IMR-90 (cell line): ENCODE measurements at regions not wholly inside any gene's neighbourhood (a gene's known extent, or its start where the extent isn't known, plus 50 kb on each side); places are given as distances from the start of the nearest gene placed in this dataset.

Experiments used
- ATAC-seq: fragments of 200-7000 bp; cut with Tn5 transposase; 2 replicates; pipeline ENCODE4 v1.9.1; 2020; ENCODE audit warnings: low read depth, mild to moderate bottlenecking, moderate library complexity
- BruUV-seq: library from RNA; stranded (reverse); fragments of 400-500 nt; replicated peaks from 2 replicates; lab custom pipeline; 2021; lab: Mats Ljungman, UMichigan
- CTCF ChIA-PET: fragments of 300-600 bp; formaldehyde crosslinking; extraction: SDS; loops from one replicate; lab custom pipeline; 2021; ENCODE audit warnings: antibody characterized with exemption; lab: Yijun Ruan, JAX
- POLR2A ChIA-PET: fragments of 300-600 bp; sonication (Branson Sonifier 250); formaldehyde crosslinking; loops from one replicate; lab custom pipeline; 2022; ENCODE audit warnings: antibody characterized with exemption; ENCODE audit not compliant: unreplicated experiment; lab: Charles Lee
- DNase-seq: peaks from one replicate; pipeline ENCODE4 v3.0.0; 2013
- H2AFZ ChIP-seq: replicated peaks from 2 replicates; pipeline ENCODE3; 2013; ENCODE audit warnings: low read length, mild to moderate bottlenecking; ENCODE audit not compliant: poor library complexity
- H2AK5ac ChIP-seq: 2 replicates; pipeline ENCODE4 v1.6.1; 2013; ENCODE audit warnings: low read depth, low read length, inconsistent platforms
- H2AK9ac ChIP-seq: replicated peaks from 2 replicates; pipeline ENCODE3; 2013; ENCODE audit warnings: mild to moderate bottlenecking, low read depth, low read length, moderate library complexity; ENCODE audit not compliant: poor library complexity
- H2BK120ac ChIP-seq: 2 replicates; pipeline ENCODE4 v1.6.1; 2013; ENCODE audit warnings: low read depth, low read length, inconsistent platforms
- H2BK15ac ChIP-seq: 3 replicates; pipeline ENCODE4 v1.6.1; 2013; ENCODE audit warnings: low read depth, low read length, inconsistent platforms
- H2BK20ac ChIP-seq: 2 replicates; pipeline ENCODE4 v1.6.1; 2013; ENCODE audit warnings: low read depth, mild to moderate bottlenecking, inconsistent platforms, low read length, moderate library complexity
- H2BK5ac ChIP-seq: 2 replicates; pipeline ENCODE4 v1.6.1; 2013; ENCODE audit warnings: mild to moderate bottlenecking, low read depth, low read length, inconsistent platforms; ENCODE audit not compliant: poor library complexity, severe bottlenecking
- H3K14ac ChIP-seq: replicated peaks from 2 replicates; pipeline ENCODE4 v1.6.1; 2013; ENCODE audit warnings: low read depth, low read length, inconsistent platforms
- H3K18ac ChIP-seq: 2 replicates; pipeline ENCODE4 v1.6.1; 2013; ENCODE audit warnings: low read depth, low read length, control low read depth
- H3K23ac ChIP-seq: 2 replicates; pipeline ENCODE4 v1.6.1; 2013; ENCODE audit warnings: low read depth, low read length, inconsistent platforms
- H3K27ac ChIP-seq: 2 replicates; pipeline ENCODE4 v1.5.1; 2013; ENCODE audit warnings: mild to moderate bottlenecking, control low read depth, low read length; ENCODE audit not compliant: insufficient read depth
- H3K27me3 ChIP-seq: 2 replicates; pipeline ENCODE4 v1.6.1; 2013; ENCODE audit warnings: low read length; ENCODE audit not compliant: control insufficient read depth, insufficient read depth
- H3K36me3 ChIP-seq: 2 replicates; pipeline ENCODE4 v1.6.1; 2013; ENCODE audit warnings: low read length, mixed read lengths; ENCODE audit not compliant: control insufficient read depth, insufficient read depth
- H3K4ac ChIP-seq: 2 replicates; pipeline ENCODE4 v1.6.1; 2013; ENCODE audit warnings: low read depth, low read length, inconsistent platforms
- H3K4me1 ChIP-seq: 2 replicates; pipeline ENCODE4 v1.6.1; 2013; ENCODE audit warnings: low read length, mixed read lengths; ENCODE audit not compliant: control insufficient read depth, insufficient read depth
- H3K4me2 ChIP-seq: 2 replicates; pipeline ENCODE4 v1.6.1; 2013; ENCODE audit warnings: low read depth, mild to moderate bottlenecking, control low read depth, low read length, moderate library complexity
- H3K4me3 ChIP-seq: 2 replicates; pipeline ENCODE4 v1.5.1; 2013; ENCODE audit warnings: low read depth, mild to moderate bottlenecking, control low read depth, low read length, moderate library complexity; ENCODE audit not compliant: insufficient read depth
- H3K56ac ChIP-seq: 2 replicates; pipeline ENCODE4 v1.6.1; 2013; ENCODE audit warnings: low read length, inconsistent platforms; ENCODE audit not compliant: insufficient read depth; ENCODE audit errors: extremely low read depth
- H3K79me1 ChIP-seq, 2 experiments: 2 replicates each; pipeline ENCODE4 v1.6.1; 2013; ENCODE audit warnings: low read length in 2 of 2, inconsistent platforms in 1 of 2, low read depth in 1 of 2
- H3K9ac ChIP-seq: 2 replicates; pipeline ENCODE4 v1.6.1; 2013; ENCODE audit warnings: low read depth, low read length, control low read depth
- H3K9me1 ChIP-seq: 2 replicates; pipeline ENCODE4 v1.6.1; 2013; ENCODE audit warnings: low read length, inconsistent platforms; ENCODE audit not compliant: insufficient read depth
- H3K9me3 ChIP-seq: 2 replicates; pipeline ENCODE4 v1.6.1; 2013; ENCODE audit warnings: low read length; ENCODE audit not compliant: control insufficient read depth, insufficient read depth
- H4K20me1 ChIP-seq: 2 replicates; pipeline ENCODE4 v1.6.1; 2013; ENCODE audit warnings: low read length, inconsistent platforms; ENCODE audit not compliant: insufficient read depth
- H4K5ac ChIP-seq: 2 replicates; pipeline ENCODE4 v1.6.1; 2013; ENCODE audit warnings: mild to moderate bottlenecking, low read depth, low read length, control low read depth
- H4K8ac ChIP-seq, 2 experiments: 2 replicates each; pipeline ENCODE4 v1.6.1; 2013; ENCODE audit warnings: low read depth in 2 of 2, low read length in 2 of 2, control low read depth in 1 of 2, inconsistent platforms in 1 of 2
- H4K91ac ChIP-seq: 2 replicates; pipeline ENCODE4 v1.6.1; 2013; ENCODE audit warnings: low read depth, low read length, inconsistent platforms; ENCODE audit not compliant: insufficient read depth
- BHLHE40 ChIP-seq: fragments of 150-350 bp; IDR thresholded peaks from 2 replicates; pipeline ENCODE4 v1.6.1; 2016; ENCODE audit warnings: mild to moderate bottlenecking, low read depth, low read length
- CEBPB ChIP-seq: IDR thresholded peaks from 2 replicates; pipeline ENCODE4 v1.6.1; 2012; ENCODE audit warnings: low read depth, low read length, improper control_type of control experiment
- CHD1 ChIP-seq: IDR thresholded peaks from 2 replicates; pipeline ENCODE4 v1.6.1; 2012; ENCODE audit warnings: low read depth, low read length, improper control_type of control experiment
- MAFK ChIP-seq: IDR thresholded peaks from 2 replicates; pipeline ENCODE4 v1.6.1; 2012; ENCODE audit warnings: low read depth, low read length, improper control_type of control experiment
- MAZ ChIP-seq: IDR thresholded peaks from 2 replicates; pipeline ENCODE4 v1.6.1; 2012; ENCODE audit warnings: low read depth, mild to moderate bottlenecking, low read length, improper control_type of control experiment, moderate library complexity, borderline replicate concordance
- MXI1 ChIP-seq: IDR thresholded peaks from 2 replicates; pipeline ENCODE4 v1.6.1; 2012; ENCODE audit warnings: low read depth, mild to moderate bottlenecking, low read length, moderate library complexity, borderline replicate concordance
- NFE2L2 ChIP-seq: fragments of 150-350 bp; IDR thresholded peaks from 2 replicates; pipeline ENCODE4 v1.6.1; 2016; ENCODE audit warnings: low read depth, mild to moderate bottlenecking, low read length
- POLR2A ChIP-seq: IDR thresholded peaks from 2 replicates; pipeline ENCODE4 v1.6.1; 2012; ENCODE audit warnings: mild to moderate bottlenecking, low read depth, low read length
- RAD21 ChIP-seq: IDR thresholded peaks from 2 replicates; pipeline ENCODE4 v1.6.1; 2012; ENCODE audit warnings: low read length, improper control_type of control experiment
- RCOR1 ChIP-seq: IDR thresholded peaks from 2 replicates; pipeline ENCODE4 v1.6.1; 2012; ENCODE audit warnings: mild to moderate bottlenecking, low read length, improper control_type of control experiment; ENCODE audit not compliant: insufficient replicate concordance
- SMC3 ChIP-seq: fragments of 150-350 bp; IDR thresholded peaks from 2 replicates; pipeline ENCODE4 v1.6.1; 2016; ENCODE audit warnings: low read depth, mild to moderate bottlenecking, antibody characterized with exemption, low read length, moderate library complexity
- WGBS, 2 experiments: methylation state at CpG; one replicate each; pipeline versions ENCODE4 v1.1.5 to v1.1.7; 2013; ENCODE audit warnings: missing lambda C conversion rate in 2 of 2; ENCODE audit not compliant: insufficient read length in 1 of 2; ENCODE audit errors: extremely low coverage in 2 of 2; 5-methylcytosine and 5-hydroxymethylcytosine counted together
- dilution Hi-C: fragments of 300-500 bp; cut with HindIII; formaldehyde crosslinking; loops from one replicate; pipeline ENCODE4 v1.14.3; 2018; ENCODE audit warnings: low sequenced_read_pairs; ENCODE audit not compliant: unreplicated experiment
- in situ Hi-C: fragments of 300-500 bp; cut with MboI; formaldehyde crosslinking; loops from 3 replicates; pipeline ENCODE4 v1.14.3; 2019; ENCODE audit warnings: low sequenced_read_pairs, inconsistent platforms, mixed read lengths
- intact Hi-C: fragments of 100-400 bp; cut with micrococcal nuclease; formaldehyde crosslinking; loops from 2 replicates; pipeline ENCODE4 v1.10.0; 2022
- TF ChIP-seq, protein P1 (sequence below): conservative IDR thresholded peaks from 2 replicates; pipeline ENCODE4 v1.5.1; 2012; ENCODE audit warnings: mild to moderate bottlenecking, low read depth, low read length, improper control_type of control experiment
- TF ChIP-seq, protein P2 (sequence below): fragments of 150-350 bp; IDR thresholded peaks from 2 replicates; pipeline ENCODE4 v1.6.1; 2017; ENCODE audit warnings: mild to moderate bottlenecking, antibody characterized with exemption, low read length, low read depth

DNA sequence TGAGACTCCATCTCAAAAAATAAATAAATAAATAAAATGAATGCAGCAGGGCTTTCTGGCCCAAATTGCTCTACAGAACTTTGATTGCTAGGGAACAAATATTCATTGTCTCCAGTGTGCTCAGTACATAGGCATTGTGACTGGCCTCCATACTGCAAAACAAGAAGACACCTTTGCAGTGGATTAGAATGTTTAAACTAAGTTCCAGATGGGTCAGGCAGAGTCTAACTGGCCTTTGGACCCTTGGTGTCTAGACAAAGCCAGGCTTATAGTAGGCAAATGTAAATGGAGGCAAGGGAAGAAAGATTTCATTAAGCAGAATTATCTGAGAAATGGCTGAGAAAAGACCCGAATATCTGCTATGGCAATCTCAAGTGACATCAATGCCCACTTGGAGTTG is 335.2 kb upstream of the C2CD4B start:
- POLR2A ChIA-PET: no interaction called here
- H3K56ac ChIP-seq: no peak overlapping the region
- in situ Hi-C loops (no loop called here), dilution Hi-C loops (no loop called here), intact Hi-C loops (no loop called here)
- no peak overlapping the region for H2BK120ac ChIP-seq
- TF ChIP-seq CEBPB (no peak), MXI1 (no peak), MAFK (no peak), POLR2A (no peak), NFE2L2 (no peak), CHD1 (no peak), SMC3 (no peak), BHLHE40 (no peak), MAZ (no peak), RAD21 (no peak), RCOR1 (no peak)
- TF ChIP-seq, protein P1, sequence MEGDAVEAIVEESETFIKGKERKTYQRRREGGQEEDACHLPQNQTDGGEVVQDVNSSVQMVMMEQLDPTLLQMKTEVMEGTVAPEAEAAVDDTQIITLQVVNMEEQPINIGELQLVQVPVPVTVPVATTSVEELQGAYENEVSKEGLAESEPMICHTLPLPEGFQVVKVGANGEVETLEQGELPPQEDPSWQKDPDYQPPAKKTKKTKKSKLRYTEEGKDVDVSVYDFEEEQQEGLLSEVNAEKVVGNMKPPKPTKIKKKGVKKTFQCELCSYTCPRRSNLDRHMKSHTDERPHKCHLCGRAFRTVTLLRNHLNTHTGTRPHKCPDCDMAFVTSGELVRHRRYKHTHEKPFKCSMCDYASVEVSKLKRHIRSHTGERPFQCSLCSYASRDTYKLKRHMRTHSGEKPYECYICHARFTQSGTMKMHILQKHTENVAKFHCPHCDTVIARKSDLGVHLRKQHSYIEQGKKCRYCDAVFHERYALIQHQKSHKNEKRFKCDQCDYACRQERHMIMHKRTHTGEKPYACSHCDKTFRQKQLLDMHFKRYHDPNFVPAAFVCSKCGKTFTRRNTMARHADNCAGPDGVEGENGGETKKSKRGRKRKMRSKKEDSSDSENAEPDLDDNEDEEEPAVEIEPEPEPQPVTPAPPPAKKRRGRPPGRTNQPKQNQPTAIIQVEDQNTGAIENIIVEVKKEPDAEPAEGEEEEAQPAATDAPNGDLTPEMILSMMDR: no peak
- TF ChIP-seq, protein P2, sequence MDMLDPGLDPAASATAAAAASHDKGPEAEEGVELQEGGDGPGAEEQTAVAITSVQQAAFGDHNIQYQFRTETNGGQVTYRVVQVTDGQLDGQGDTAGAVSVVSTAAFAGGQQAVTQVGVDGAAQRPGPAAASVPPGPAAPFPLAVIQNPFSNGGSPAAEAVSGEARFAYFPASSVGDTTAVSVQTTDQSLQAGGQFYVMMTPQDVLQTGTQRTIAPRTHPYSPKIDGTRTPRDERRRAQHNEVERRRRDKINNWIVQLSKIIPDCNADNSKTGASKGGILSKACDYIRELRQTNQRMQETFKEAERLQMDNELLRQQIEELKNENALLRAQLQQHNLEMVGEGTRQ: no peak
- H3K14ac ChIP-seq: no peak overlapping the region
- no peak overlapping the region for H4K5ac ChIP-seq
- no peaks in the 10 kb centered on the region for H3K9me3 ChIP-seq
- no peak overlapping the region for H3K4me2 ChIP-seq
- H3K4me1 ChIP-seq: peaks cover 17% of the 10 kb centered on the region
- no peak overlapping the region for H4K91ac ChIP-seq
- H2AK5ac ChIP-seq: no peak overlapping the region
- peaks cover 14% of the 10 kb centered on the region for H3K9me1 ChIP-seq
- ATAC-seq (no peak), DNase-seq (no peak)
- no peaks in the 10 kb centered on the region for H3K27me3 ChIP-seq
- H3K4ac ChIP-seq: no peak overlapping the region
- H2AFZ ChIP-seq: no peak overlapping the region
- H2BK5ac ChIP-seq: no peak overlapping the region
- CTCF ChIA-PET: no interaction called here
- H3K18ac ChIP-seq: no peak overlapping the region
- H3K79me1 ChIP-seq: peaks cover 22% of the 10 kb centered on the region in 2 experiments
- no peak overlapping the region for H3K27ac ChIP-seq
- H4K20me1 ChIP-seq: no peaks in the 10 kb centered on the region
- H3K4me3 ChIP-seq: no peak overlapping the region
- no peak overlapping the region for H4K8ac ChIP-seq
- H3K9ac ChIP-seq: no peak overlapping the region
- no peak overlapping the region for H3K23ac ChIP-seq
- no TSS peak for BruUV-seq
- H2BK20ac ChIP-seq: no peak overlapping the region
- H2BK15ac ChIP-seq: no peak overlapping the region
- no peak overlapping the region for H2AK9ac ChIP-seq
- H3K36me3 ChIP-seq: no peaks in the 10 kb centered on the region
- no CpG with 5 or more reads among the region's 1 CpG for WGBS, 2 experiments
